Neural progenitor cell (in vitro differentiated cells): ENCODE measurements at regions not wholly inside any gene's neighbourhood (a gene's known extent, or its start where the extent isn't known, plus 50 kb on each side); places are given as distances from the start of the nearest gene placed in this dataset.
"Not testable (repeated sequence)": the region's sequence is repeated elsewhere in the genome, so short reads cannot be mapped to it uniquely, and the experiment has no call there.

ENCODE experiments used
- DNase-seq: peaks from one replicate; pipeline ENCODE4 v3.0.0-alpha.2; 2016; ENCODE audit warnings: low spot score
- H2AFZ ChIP-seq: fragments of 200-600 bp; sonication (generic); replicated peaks from 2 replicates; pipeline ENCODE4 v1.6.1; 2016; ENCODE audit warnings: antibody characterized with exemption
- H3F3A ChIP-seq: fragments of 200-600 bp; sonication (generic); 2 replicates; pipeline ENCODE4 v1.6.1; 2016; ENCODE audit warnings: antibody characterized with exemption, low read depth
- H3K27ac ChIP-seq: fragments of 200-600 bp; sonication (generic); 2 replicates; pipeline ENCODE4 v1.5.1; 2016; ENCODE audit warnings: mild to moderate bottlenecking
- H3K27me3 ChIP-seq: fragments of 200-600 bp; sonication (generic); 2 replicates; pipeline ENCODE4 v1.6.1; 2016; ENCODE audit warnings: mild to moderate bottlenecking, moderate library complexity
- H3K36me3 ChIP-seq: fragments of 200-600 bp; sonication (generic); 2 replicates; pipeline ENCODE4 v1.5.1; 2016
- H3K4me1 ChIP-seq: fragments of 200-600 bp; sonication (generic); 2 replicates; pipeline ENCODE4 v1.6.1; 2016; ENCODE audit warnings: mixed run types
- H3K4me2 ChIP-seq: fragments of 200-600 bp; sonication (generic); 2 replicates; pipeline ENCODE4 v1.6.1; 2016
- H3K4me3 ChIP-seq: fragments of 200-600 bp; sonication (generic); 2 replicates; pipeline ENCODE4 v1.5.1; 2016
- H3K79me2 ChIP-seq: fragments of 200-600 bp; sonication (generic); 2 replicates; pipeline ENCODE4 v1.6.1; 2016; ENCODE audit warnings: low read depth
- H3K9ac ChIP-seq: fragments of 200-600 bp; sonication (generic); 2 replicates; pipeline ENCODE4 v1.6.1; 2016
- H3K9me3 ChIP-seq: fragments of 200-600 bp; sonication (generic); 2 replicates; pipeline ENCODE4 v1.5.1; 2016; ENCODE audit warnings: low read depth
- H4K20me1 ChIP-seq: fragments of 200-600 bp; sonication (generic); 2 replicates; pipeline ENCODE4 v1.6.1; 2016; ENCODE audit warnings: low read depth
- H3K27ac Mint-ChIP-seq: 3 replicates; pipeline ENCODE4 v1.8.0; 2021; ENCODE audit warnings: mixed read lengths
- H3K27me3 Mint-ChIP-seq: 2 replicates; pipeline ENCODE4 v1.8.0; 2022; ENCODE audit warnings: low read depth, mild to moderate bottlenecking, inconsistent platforms, moderate library complexity, mixed read lengths; ENCODE audit not compliant: insufficient read depth
- H3K36me3 Mint-ChIP-seq: 3 replicates; pipeline ENCODE4 v1.8.0; 2021; ENCODE audit warnings: mixed read lengths
- H3K4me1 Mint-ChIP-seq: 3 replicates; pipeline ENCODE4 v1.8.0; 2021; ENCODE audit warnings: mixed read lengths
- H3K4me3 Mint-ChIP-seq: 3 replicates; pipeline ENCODE4 v1.8.0; 2021; ENCODE audit warnings: mild to moderate bottlenecking, moderate library complexity, mixed read lengths
- H3K9me3 Mint-ChIP-seq: 3 replicates; pipeline ENCODE4 v1.8.0; 2020; ENCODE audit warnings: mixed read lengths

DNA sequence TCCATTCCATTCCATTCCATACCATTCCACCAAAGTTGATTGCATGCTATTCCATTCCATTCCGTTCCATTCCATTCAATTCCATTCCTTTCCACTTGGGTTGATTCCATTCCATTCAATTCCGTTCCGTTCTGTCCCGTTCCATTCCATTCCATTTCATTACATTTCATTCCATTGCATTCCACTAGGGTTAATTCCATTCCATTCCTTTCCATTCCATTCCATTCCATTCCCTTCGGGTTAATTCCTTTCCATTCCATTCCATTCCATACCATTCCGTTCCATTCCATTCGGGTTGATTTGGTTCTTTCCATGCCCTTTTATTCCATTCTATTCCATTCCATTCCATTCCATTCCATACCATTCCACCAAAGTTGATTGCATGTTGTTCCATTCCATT is 131.9 kb downstream of the CWH43 start:
- H3K9me3 Mint-ChIP-seq = peaks cover 72% of the 10 kb centered on the region
- H3K9ac ChIP-seq = not testable (repeated sequence)

DNA sequence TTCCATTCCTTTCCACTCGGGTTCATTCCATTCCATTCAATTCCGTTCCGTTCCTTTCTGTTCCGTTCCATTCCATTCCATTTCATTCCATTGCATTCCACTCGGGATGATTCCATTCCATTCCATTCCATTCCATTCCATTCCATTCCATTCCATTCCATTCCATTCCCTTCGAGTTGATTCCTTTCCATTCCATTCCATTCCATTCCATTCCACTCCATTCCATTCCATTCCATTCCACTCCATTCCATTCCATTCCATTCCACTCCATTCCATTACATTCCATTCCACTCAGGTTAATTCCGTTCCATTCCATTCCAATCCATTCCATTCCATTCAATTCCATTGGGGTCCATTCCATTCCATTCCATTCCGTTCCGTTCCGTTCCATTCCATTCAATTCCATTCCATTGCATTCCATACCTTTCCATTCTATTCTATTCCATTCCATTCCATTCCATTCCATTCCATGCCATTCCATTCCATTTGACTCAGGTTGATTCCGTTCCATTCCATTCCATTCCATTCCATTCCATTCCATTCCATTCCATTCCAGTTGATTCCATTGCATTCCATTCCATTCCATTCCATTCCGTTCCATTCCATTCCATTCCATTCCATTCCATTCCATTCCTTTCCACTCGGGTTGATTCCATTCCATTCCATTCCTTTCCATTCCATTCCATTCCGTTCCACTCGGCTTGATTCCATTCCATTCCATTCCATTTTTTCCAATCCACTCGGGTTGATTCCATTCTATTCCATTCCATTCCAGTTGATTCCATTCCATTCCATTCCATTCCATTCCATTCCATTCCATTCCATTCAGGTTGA is 132.5 kb downstream of the CWH43 start:
- H3F3A ChIP-seq, H3K4me3 ChIP-seq, H3K27me3 ChIP-seq, H3K4me1 ChIP-seq, H4K20me1 ChIP-seq, H3K4me1 Mint-ChIP-seq, H2AFZ ChIP-seq, H3K4me2 ChIP-seq, H3K27ac ChIP-seq, H3K36me3 ChIP-seq, H3K27ac Mint-ChIP-seq, H3K9ac ChIP-seq, H3K79me2 ChIP-seq: not testable (repeated sequence)
- DNase-seq = peak; percentile 25
- H3K27me3 Mint-ChIP-seq = peaks cover 19% of the 10 kb centered on the region
- peak overlapping the region; percentile 4 for H3K4me3 Mint-ChIP-seq
- H3K36me3 Mint-ChIP-seq = peaks cover 14% of the 10 kb centered on the region
- H3K9me3 Mint-ChIP-seq = peaks cover 67% of the 10 kb centered on the region
- peaks cover 17% of the 10 kb centered on the region for H3K9me3 ChIP-seq

More for the DNA sequence above, 131.9 kb downstream of the CWH43 start:
- not testable (repeated sequence) for H3K27ac Mint-ChIP-seq, H3K4me3 ChIP-seq, H3K4me3 Mint-ChIP-seq, H3K4me1 ChIP-seq, DNase-seq, H3K79me2 ChIP-seq, H3K27me3 ChIP-seq, H3K4me2 ChIP-seq, H3K27ac ChIP-seq, H2AFZ ChIP-seq, H3K36me3 ChIP-seq, H3K4me1 Mint-ChIP-seq, H4K20me1 ChIP-seq, H3F3A ChIP-seq
- Mint-ChIP-seq H3K27me3 (peaks cover 19% of the 10 kb centered on the region), H3K36me3 (peaks cover 14% of the 10 kb centered on the region)
- peaks cover 17% of the 10 kb centered on the region for H3K9me3 ChIP-seq

GRCh38 chr4:49119345-49119744 is 133.3 kb downstream of the CWH43 start:
- peaks cover 17% of the 10 kb centered on the region for H3K9me3 ChIP-seq

GRCh38 chr4:49120042-49120779 is 134.1 kb downstream of the CWH43 start:
- H4K20me1 ChIP-seq, H3K4me1 Mint-ChIP-seq, DNase-seq, H3K27ac Mint-ChIP-seq, H3K4me2 ChIP-seq, H3K27me3 ChIP-seq, H3K4me3 Mint-ChIP-seq, H3K79me2 ChIP-seq, H3K36me3 ChIP-seq, H3K9ac ChIP-seq, H3K4me1 ChIP-seq, H3K27ac ChIP-seq, H3F3A ChIP-seq, H3K4me3 ChIP-seq, H2AFZ ChIP-seq: not testable (repeated sequence)
- peaks cover 51% of the 10 kb centered on the region for H3K9me3 Mint-ChIP-seq
- peaks cover 17% of the 10 kb centered on the region for H3K9me3 ChIP-seq
- H3K36me3 Mint-ChIP-seq = peaks cover 14% of the 10 kb centered on the region
- peaks cover 17% of the 10 kb centered on the region for H3K27me3 Mint-ChIP-seq

More at GRCh38 chr4:49119345-49119744, 133.3 kb downstream of the CWH43 start:
- DNase-seq, H3K4me3 Mint-ChIP-seq, H3K79me2 ChIP-seq, H4K20me1 ChIP-seq, H3K36me3 ChIP-seq, H3K27me3 ChIP-seq, H2AFZ ChIP-seq, H3F3A ChIP-seq, H3K4me2 ChIP-seq, H3K27ac Mint-ChIP-seq, H3K9ac ChIP-seq, H3K4me1 Mint-ChIP-seq, H3K4me3 ChIP-seq, H3K4me1 ChIP-seq, H3K27ac ChIP-seq: not testable (repeated sequence)
- peaks cover 60% of the 10 kb centered on the region for H3K9me3 Mint-ChIP-seq
- peaks cover 18% of the 10 kb centered on the region for H3K27me3 Mint-ChIP-seq
- H3K36me3 Mint-ChIP-seq = peaks cover 14% of the 10 kb centered on the region

GRCh38 chr4:49120804-49121203 is 134.7 kb downstream of the CWH43 start:
- H3K9ac ChIP-seq, H3K27ac Mint-ChIP-seq, H2AFZ ChIP-seq, H3K4me2 ChIP-seq, H3K4me3 ChIP-seq, H3K36me3 ChIP-seq, H3K27me3 ChIP-seq, H3K79me2 ChIP-seq, H3K4me3 Mint-ChIP-seq, H3K4me1 Mint-ChIP-seq, H3K4me1 ChIP-seq, H3F3A ChIP-seq, H4K20me1 ChIP-seq, H3K27ac ChIP-seq: not testable (repeated sequence)
- peak; percentile 34 for DNase-seq
- Mint-ChIP-seq H3K9me3 (peaks cover 46% of the 10 kb centered on the region), H3K36me3 (peaks cover 14% of the 10 kb centered on the region), H3K27me3 (peaks cover 17% of the 10 kb centered on the region)
- peaks cover 17% of the 10 kb centered on the region for H3K9me3 ChIP-seq

DNA sequence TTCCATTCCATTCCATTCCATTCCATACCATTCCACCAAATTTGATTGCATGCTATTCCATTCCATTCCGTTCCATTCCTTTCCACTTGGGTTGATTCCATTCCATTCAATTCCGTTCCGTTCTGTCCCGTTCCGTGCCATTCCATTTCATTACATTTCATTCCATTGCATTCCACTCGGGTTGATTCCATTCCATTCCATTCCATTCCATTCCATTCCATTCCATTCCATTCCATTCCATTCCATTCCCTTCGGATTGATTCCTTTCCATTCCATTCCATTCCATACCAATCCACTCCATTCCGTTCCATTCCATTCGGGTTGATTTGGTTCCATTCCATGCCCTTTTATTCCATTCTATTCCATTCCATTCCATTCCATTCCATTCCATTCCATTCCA is 140.4 kb downstream of the CWH43 start:
- not testable (repeated sequence) for H2AFZ ChIP-seq, H3K79me2 ChIP-seq, H3K4me1 ChIP-seq, H3K4me2 ChIP-seq, H3K27ac ChIP-seq, H3F3A ChIP-seq, DNase-seq, H3K27me3 ChIP-seq, H3K9ac ChIP-seq, H4K20me1 ChIP-seq, H3K27me3 Mint-ChIP-seq, H3K4me1 Mint-ChIP-seq, H3K9me3 Mint-ChIP-seq, H3K27ac Mint-ChIP-seq, H3K36me3 Mint-ChIP-seq, H3K9me3 ChIP-seq, H3K36me3 ChIP-seq, H3K4me3 ChIP-seq, H3K4me3 Mint-ChIP-seq

DNA sequence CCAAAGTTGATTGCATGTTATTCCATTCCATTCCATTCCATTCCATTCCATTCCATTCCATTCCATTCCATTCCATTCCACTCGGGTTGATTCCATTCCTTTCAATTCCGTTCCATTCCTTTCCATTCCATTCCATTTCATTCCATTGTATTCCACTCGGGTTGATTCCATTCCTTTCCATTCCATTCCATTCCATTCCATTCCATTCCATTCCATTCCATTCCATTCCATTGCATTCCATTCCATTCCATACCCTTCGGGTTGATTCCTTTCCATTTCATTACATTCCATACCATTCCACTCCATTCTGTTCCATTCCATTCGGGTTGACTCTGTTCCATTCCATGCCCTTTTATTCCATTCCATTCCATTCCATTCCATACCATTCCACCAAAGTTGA is 140.8 kb downstream of the CWH43 start:
- not testable (repeated sequence) for H3K27ac Mint-ChIP-seq, H3K27me3 Mint-ChIP-seq, H3K4me1 ChIP-seq, H4K20me1 ChIP-seq, H3K9me3 ChIP-seq, H3K79me2 ChIP-seq, H3K9me3 Mint-ChIP-seq, H3K4me3 ChIP-seq, H3K27ac ChIP-seq, H3K36me3 Mint-ChIP-seq, H3K4me3 Mint-ChIP-seq, H3K36me3 ChIP-seq, H3K4me1 Mint-ChIP-seq, DNase-seq, H3K4me2 ChIP-seq, H3F3A ChIP-seq, H3K27me3 ChIP-seq, H2AFZ ChIP-seq, H3K9ac ChIP-seq

GRCh38 chr4:49129385-49129784 is 143.3 kb downstream of the CWH43 start:
- not testable (repeated sequence) for H3K4me3 ChIP-seq, H3K9me3 Mint-ChIP-seq, H3K27ac ChIP-seq, H3K9me3 ChIP-seq, H3K4me3 Mint-ChIP-seq, H2AFZ ChIP-seq, H3K4me2 ChIP-seq, H3K27ac Mint-ChIP-seq, H3K36me3 Mint-ChIP-seq, H3K9ac ChIP-seq, H3K27me3 ChIP-seq, H4K20me1 ChIP-seq, H3K4me1 ChIP-seq, DNase-seq, H3F3A ChIP-seq, H3K27me3 Mint-ChIP-seq, H3K4me1 Mint-ChIP-seq, H3K36me3 ChIP-seq, H3K79me2 ChIP-seq
